CD14-positive monocyte (primary cell): ENCODE measurements at regions not wholly inside any gene's neighbourhood (a gene's known extent, or its start where the extent isn't known, plus 50 kb on each side); places are given as distances from the start of the nearest gene placed in this dataset.

Source experiments
- DNase-seq, 3 donors: peaks; one replicate each; pipeline ENCODE4 v3.0.0-alpha.2; 2011 to 2022
- H2AFZ ChIP-seq: 2 replicates; pipeline ENCODE4 v1.6.0; 2012; ENCODE audit warnings: mild to moderate bottlenecking, low read depth, low read length, inconsistent platforms; ENCODE audit not compliant: insufficient read depth, poor library complexity, severe bottlenecking
- H3K27ac ChIP-seq, 2 donors: 1 replicate in 1 of 2; 2 replicates in 1 of 2; pipeline ENCODE4 v1.5.1; 2012 to 2013; ENCODE audit warnings: low read length in 2 of 2, control low read depth in 1 of 2, inconsistent platforms in 1 of 2, low read depth in 1 of 2, mild to moderate bottlenecking in 1 of 2
- H3K27me3 ChIP-seq, 2 donors: one replicate each; pipeline versions ENCODE4 v1.6.0 to v1.6.1; 2011 to 2013; ENCODE audit warnings: low read length in 2 of 2; ENCODE audit not compliant: control insufficient read depth in 2 of 2, insufficient read depth in 2 of 2
- H3K36me3 ChIP-seq, 2 donors: replicated peaks in 1 of 2; 1 replicate in 1 of 2; 2 replicates in 1 of 2; pipeline versions ENCODE4 v1.5.1 to v1.6.1; 2012 to 2013; ENCODE audit warnings: low read length in 2 of 2, control low read depth in 1 of 2, inconsistent platforms in 1 of 2, mild to moderate bottlenecking in 1 of 2; ENCODE audit not compliant: insufficient read depth in 2 of 2, control insufficient read depth in 1 of 2
- H3K4me1 ChIP-seq, 2 donors: 1 replicate in 1 of 2; 2 replicates in 1 of 2; pipeline versions ENCODE4 v1.5.1 to v1.6.1; 2012 to 2013; ENCODE audit warnings: low read length in 2 of 2, control low read depth in 1 of 2, inconsistent platforms in 1 of 2, mild to moderate bottlenecking in 1 of 2, moderate library complexity in 1 of 2; ENCODE audit not compliant: insufficient read depth in 2 of 2, control insufficient read depth in 1 of 2
- H3K4me2 ChIP-seq: replicated peaks from 2 replicates; pipeline ENCODE3; 2012; ENCODE audit warnings: low read length, moderate library complexity, mild to moderate bottlenecking; ENCODE audit not compliant: poor library complexity, severe bottlenecking; ENCODE audit errors: extremely low read depth
- H3K4me3 ChIP-seq, 3 experiments: fragments of 200-600 bp in 1 of 3; sonication (generic) in 1 of 3; replicated peaks in 1 of 3; 1 replicate in 2 of 3; 2 replicates in 1 of 3; pipeline ENCODE4 v1.5.1; 2011 to 2013; ENCODE audit warnings: low read length in 3 of 3, mild to moderate bottlenecking in 3 of 3, control low read depth in 2 of 3, low read depth in 2 of 3, inconsistent platforms in 1 of 3, moderate library complexity in 1 of 3
- H3K79me2 ChIP-seq: 2 replicates; pipeline ENCODE4 v1.6.0; 2012; ENCODE audit warnings: mild to moderate bottlenecking, control low read depth, inconsistent platforms, low read length, moderate library complexity; ENCODE audit not compliant: insufficient read depth
- H3K9ac ChIP-seq: 2 replicates; pipeline ENCODE4 v1.6.0; 2017; ENCODE audit warnings: low read length, mild to moderate bottlenecking; ENCODE audit not compliant: insufficient read depth, poor library complexity, severe bottlenecking
- H3K9me3 ChIP-seq, 2 donors: replicated peaks in 1 of 2; 1 replicate in 1 of 2; 2 replicates in 1 of 2; pipeline versions ENCODE4 v1.5.1 to v1.6.1; 2012 to 2013; ENCODE audit warnings: low read length in 2 of 2, control low read depth in 1 of 2; ENCODE audit not compliant: control insufficient read depth in 1 of 2, insufficient read depth in 1 of 2
- H4K20me1 ChIP-seq: 2 replicates; pipeline ENCODE4 v1.6.0; 2012; ENCODE audit warnings: mild to moderate bottlenecking, low read length, control low read depth, moderate library complexity; ENCODE audit not compliant: insufficient read depth
- H3K27ac Mint-ChIP-seq, 7 donors: one replicate each; pipeline ENCODE4 v1.8.0; 2020; ENCODE audit warnings: mild to moderate bottlenecking in 7 of 7, mixed read lengths in 7 of 7, moderate library complexity in 6 of 7, inconsistent platforms in 2 of 7
- H3K27me3 Mint-ChIP-seq, 3 donors: one replicate each; pipeline ENCODE4 v1.8.0; 2021 to 2022; ENCODE audit warnings: low read depth in 3 of 3, mild to moderate bottlenecking in 3 of 3, mixed read lengths in 3 of 3, moderate library complexity in 3 of 3, inconsistent platforms in 1 of 3
- H3K36me3 Mint-ChIP-seq, 2 donors: one replicate each; pipeline ENCODE4 v1.8.0; 2020; ENCODE audit warnings: mixed read lengths in 2 of 2, inconsistent platforms in 1 of 2, mild to moderate bottlenecking in 1 of 2
- H3K4me1 Mint-ChIP-seq: one replicate; pipeline ENCODE4 v1.8.0; 2020; ENCODE audit warnings: mild to moderate bottlenecking, mixed read lengths
- H3K4me3 Mint-ChIP-seq, 2 donors: one replicate each; pipeline ENCODE4 v1.8.0; 2020; ENCODE audit warnings: mild to moderate bottlenecking in 2 of 2, mixed read lengths in 2 of 2, moderate library complexity in 1 of 2
- H3K9me3 Mint-ChIP-seq, 7 donors: one replicate each; pipeline ENCODE4 v1.8.0; 2020 to 2022; ENCODE audit warnings: mixed read lengths in 7 of 7, mild to moderate bottlenecking in 6 of 7, moderate library complexity in 6 of 7, inconsistent platforms in 2 of 7
- WGBS: methylation state at CpG from one replicate; pipeline ENCODE4 v1.1.5; 2013; ENCODE audit warnings: missing lambda C conversion rate; ENCODE audit not compliant: insufficient coverage; 5-methylcytosine and 5-hydroxymethylcytosine counted together
- intact Hi-C, 2 donors: fragments of 100-400 bp; cut with micrococcal nuclease; formaldehyde crosslinking; loops; one replicate each; pipeline versions ENCODE4 v1.15.0 to v1.15.1; 2023
- TF ChIP-seq, protein P1 (sequence below): fragments of 200-600 bp; IDR thresholded peaks from one replicate; pipeline ENCODE4 v1.8.0; 2022; ENCODE audit warnings: antibody characterized with exemption, mild to moderate bottlenecking

DNA sequence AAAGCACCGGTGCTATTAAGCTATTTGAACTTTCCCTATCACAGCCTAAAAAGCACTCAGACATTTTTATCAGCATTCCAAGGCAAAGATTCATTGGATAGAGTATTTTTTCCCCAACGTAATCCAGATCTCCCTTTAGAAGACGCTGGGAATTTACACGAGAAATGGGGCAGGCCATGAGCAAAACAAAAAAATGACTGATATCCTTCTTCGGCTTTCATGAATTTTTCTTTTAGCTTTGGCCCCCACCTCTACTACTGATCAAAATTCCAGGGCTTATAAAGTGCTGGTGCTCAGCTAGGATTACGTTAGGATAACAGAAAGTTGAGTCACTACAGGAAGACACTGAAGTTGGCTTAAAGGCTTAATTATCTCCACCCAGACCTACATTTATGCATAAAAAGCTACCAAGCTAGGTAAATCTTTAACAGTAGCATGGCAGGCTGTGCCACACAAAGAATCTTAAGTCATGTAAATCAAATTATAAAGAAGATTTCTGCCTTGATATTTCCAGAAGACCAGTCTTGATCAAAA lies 418.5 kb upstream of the BTBD3 start:
- H3K27ac ChIP-seq, result no peak overlapping the region
- H3K4me3 Mint-ChIP-seq, result no peak overlapping the region
- H3K79me2 ChIP-seq, result no peaks in the 10 kb centered on the region
- H2AFZ ChIP-seq, result no peak overlapping the region
- H3K9me3 Mint-ChIP-seq, result peaks cover 0 to 5% (median 2%) of the 10 kb centered on the region in 7 donors
- no peaks in the 10 kb centered on the region for H3K4me1 Mint-ChIP-seq
- H3K36me3 Mint-ChIP-seq, result no peaks in the 10 kb centered on the region
- H3K4me3 ChIP-seq, result no peak overlapping the region
- no peaks in the 10 kb centered on the region for H3K36me3 ChIP-seq
- H4K20me1 ChIP-seq, result no peaks in the 10 kb centered on the region
- intact Hi-C loops, result no loop called here
- no peak overlapping the region for H3K27ac Mint-ChIP-seq
- peaks cover 0 to 2% (median 2%) of the 10 kb centered on the region in 3 donors for H3K27me3 Mint-ChIP-seq
- H3K9ac ChIP-seq, result no peak overlapping the region
- H3K9me3 ChIP-seq, result no peaks in the 10 kb centered on the region
- no peaks in the 10 kb centered on the region for H3K27me3 ChIP-seq
- TF ChIP-seq, protein P1, sequence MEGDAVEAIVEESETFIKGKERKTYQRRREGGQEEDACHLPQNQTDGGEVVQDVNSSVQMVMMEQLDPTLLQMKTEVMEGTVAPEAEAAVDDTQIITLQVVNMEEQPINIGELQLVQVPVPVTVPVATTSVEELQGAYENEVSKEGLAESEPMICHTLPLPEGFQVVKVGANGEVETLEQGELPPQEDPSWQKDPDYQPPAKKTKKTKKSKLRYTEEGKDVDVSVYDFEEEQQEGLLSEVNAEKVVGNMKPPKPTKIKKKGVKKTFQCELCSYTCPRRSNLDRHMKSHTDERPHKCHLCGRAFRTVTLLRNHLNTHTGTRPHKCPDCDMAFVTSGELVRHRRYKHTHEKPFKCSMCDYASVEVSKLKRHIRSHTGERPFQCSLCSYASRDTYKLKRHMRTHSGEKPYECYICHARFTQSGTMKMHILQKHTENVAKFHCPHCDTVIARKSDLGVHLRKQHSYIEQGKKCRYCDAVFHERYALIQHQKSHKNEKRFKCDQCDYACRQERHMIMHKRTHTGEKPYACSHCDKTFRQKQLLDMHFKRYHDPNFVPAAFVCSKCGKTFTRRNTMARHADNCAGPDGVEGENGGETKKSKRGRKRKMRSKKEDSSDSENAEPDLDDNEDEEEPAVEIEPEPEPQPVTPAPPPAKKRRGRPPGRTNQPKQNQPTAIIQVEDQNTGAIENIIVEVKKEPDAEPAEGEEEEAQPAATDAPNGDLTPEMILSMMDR, result no peak
- no peak for DNase-seq
- WGBS, result 100% methylated on average over 1 of the region's 6 CpGs
- no peak overlapping the region for H3K4me2 ChIP-seq
- H3K4me1 ChIP-seq, result no peaks in the 10 kb centered on the region

DNA sequence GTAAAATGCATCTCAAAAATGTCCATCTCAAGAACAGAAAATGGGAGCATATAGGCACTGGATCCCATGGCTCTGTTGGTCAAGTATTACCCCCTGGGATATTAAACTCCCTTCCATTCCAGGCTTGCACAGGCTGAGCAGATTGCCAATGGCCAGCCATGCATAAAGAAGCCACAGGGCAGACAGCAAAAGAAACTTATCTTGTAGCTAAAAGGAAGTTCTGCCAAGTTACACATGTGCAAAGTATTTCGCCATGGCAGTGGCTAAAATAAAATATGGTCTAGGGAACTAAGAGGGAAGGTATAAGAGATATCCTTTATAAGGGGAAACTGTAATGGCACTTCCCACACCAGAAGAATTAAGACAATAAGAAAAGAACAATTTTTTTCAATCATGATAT lies 415.6 kb upstream of the BTBD3 start:
- Mint-ChIP-seq H3K4me1 (no peaks in the 10 kb centered on the region), H3K36me3 (no peaks in the 10 kb centered on the region), H3K9me3 (peaks cover 0 to 9% (median 3%) of the 10 kb centered on the region in 7 donors), H3K27ac (no peak overlapping the region), H3K27me3 (peaks cover 2% of the 10 kb centered on the region in 3 donors), H3K4me3 (no peak overlapping the region)
- Histone ChIP-seq H3K79me2 (no peaks in the 10 kb centered on the region), H2AFZ (no peak overlapping the region), H3K4me3 (no peak overlapping the region), H3K4me2 (no peak overlapping the region), H3K27ac (no peak overlapping the region), H3K4me1 (no peaks in the 10 kb centered on the region), H3K9ac (no peak overlapping the region), H4K20me1 (no peaks in the 10 kb centered on the region), H3K9me3 (no peaks in the 10 kb centered on the region), H3K27me3 (no peaks in the 10 kb centered on the region), H3K36me3 (no peaks in the 10 kb centered on the region)
- TF ChIP-seq, protein P1, result no peak
- intact Hi-C loops, result no loop called here
- DNase-seq, result no peak
- WGBS, result no CpG with 5 or more reads among the region's 1 CpG
